Effector memory CD8-positive, alpha-beta T cell (primary cell): ENCODE measurements at regions not wholly inside any gene's neighbourhood (a gene's known extent, or its start where the extent isn't known, plus 50 kb on each side); places are given as distances from the start of the nearest gene placed in this dataset.

Experiments used
- ATAC-seq: fragments of 150-1000 bp; cut with Tn5 transposase; replicated peaks from 2 replicates; pipeline ENCODE4 v1.10.0; 2021; ENCODE audit warnings: mild to moderate bottlenecking, moderate library complexity
- DNase-seq, 3 experiments: peaks; one replicate each; pipeline ENCODE4 v3.0.0; 2021
- H3K27ac Mint-ChIP-seq, 2 donors: one replicate each; pipeline ENCODE4 v1.8.0; 2022; ENCODE audit warnings: mild to moderate bottlenecking in 2 of 2, mixed read lengths in 2 of 2, moderate library complexity in 2 of 2
- H3K27me3 Mint-ChIP-seq, 2 donors: one replicate each; pipeline ENCODE4 v1.8.0; 2022; ENCODE audit warnings: mixed read lengths in 2 of 2
- H3K36me3 Mint-ChIP-seq: one replicate; pipeline ENCODE4 v1.8.0; 2022; ENCODE audit warnings: mild to moderate bottlenecking, moderate library complexity, mixed read lengths; ENCODE audit not compliant: insufficient read depth
- H3K4me1 Mint-ChIP-seq, 2 donors: one replicate each; pipeline ENCODE4 v1.8.0; 2022; ENCODE audit warnings: low read depth in 2 of 2, mixed read lengths in 2 of 2
- H3K4me3 Mint-ChIP-seq, 2 donors: one replicate each; pipeline ENCODE4 v1.8.0; 2022; ENCODE audit warnings: mild to moderate bottlenecking in 2 of 2, mixed read lengths in 2 of 2, moderate library complexity in 2 of 2
- H3K9me3 Mint-ChIP-seq, 2 donors: one replicate each; pipeline ENCODE4 v1.8.0; 2022; ENCODE audit warnings: mixed read lengths in 2 of 2

DNA sequence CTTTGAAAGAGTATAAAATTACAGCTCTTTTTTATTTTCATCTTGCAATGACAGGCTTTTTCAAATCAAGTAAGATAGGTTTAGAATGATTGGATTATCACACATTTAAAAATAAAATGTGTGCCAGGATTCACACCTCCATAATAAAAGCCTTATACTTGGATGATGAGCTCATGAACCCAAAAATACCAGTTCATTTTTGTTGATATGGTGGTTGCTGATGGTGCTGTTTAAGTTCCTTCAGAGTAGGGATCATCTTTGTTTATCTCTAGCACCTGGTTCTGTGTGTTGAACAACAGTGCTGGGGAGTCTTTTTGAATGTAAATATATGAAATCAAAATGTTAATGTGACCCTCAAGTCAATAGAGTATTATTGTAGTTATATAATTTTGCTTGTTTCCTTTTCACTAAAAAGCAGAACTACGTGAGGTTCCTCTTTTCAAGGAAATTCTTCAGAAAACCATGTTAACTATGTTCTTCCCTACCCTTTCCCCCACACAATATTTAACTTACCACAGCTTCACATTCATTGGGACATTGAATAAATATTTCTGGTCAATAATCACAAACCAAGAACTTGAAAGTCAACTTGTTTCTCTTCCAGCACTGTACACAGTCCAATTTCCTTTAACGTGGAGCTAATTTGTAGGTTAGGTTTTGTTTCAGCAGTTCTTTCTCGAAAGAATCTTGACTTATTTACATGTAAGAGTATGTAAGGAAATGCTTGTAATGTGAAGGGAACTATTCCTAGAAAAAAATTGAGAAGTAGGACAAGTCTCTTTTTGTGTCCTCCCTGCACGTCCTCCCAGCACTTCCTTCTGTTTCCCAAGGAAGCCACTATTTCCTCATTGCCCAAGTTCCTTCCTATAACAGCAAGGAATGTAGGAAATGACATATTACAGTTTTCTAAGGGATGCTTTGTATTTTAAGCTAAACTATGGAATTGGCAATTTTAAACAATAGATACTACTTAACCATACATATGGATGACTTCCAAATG lies 945.9 kb upstream of the CITED2 start:
- Mint-ChIP-seq H3K27ac (no peak overlapping the region), H3K27me3 (no peaks in the 10 kb centered on the region), H3K36me3 (no peaks in the 10 kb centered on the region), H3K9me3 (no peaks in the 10 kb centered on the region), H3K4me1 (peaks cover 0 to 6% of the 10 kb centered on the region in 2 donors), H3K4me3 (no peak overlapping the region)
- DNase-seq (no peak), ATAC-seq (no peak)

DNA sequence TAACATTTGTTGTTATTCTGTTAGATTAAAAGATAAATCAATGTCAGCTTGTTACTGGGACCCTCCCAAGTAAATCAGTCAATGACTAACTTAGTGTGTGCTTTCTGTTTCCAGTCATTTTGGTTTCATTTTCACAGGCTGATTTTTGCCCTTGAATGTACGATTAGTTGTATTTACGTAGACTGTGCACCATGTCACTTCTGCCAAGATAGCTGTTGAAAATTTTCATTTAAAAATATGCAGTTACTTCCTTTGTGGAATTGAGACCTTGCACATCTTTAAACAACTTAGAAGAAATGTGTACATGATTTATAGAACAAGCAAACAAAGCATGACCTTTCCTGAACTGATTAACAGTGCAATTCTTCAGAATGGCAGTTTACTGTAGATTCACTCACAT lies 944.8 kb upstream of the CITED2 start:
- peaks cover 0 to 6% of the 10 kb centered on the region in 2 donors for H3K4me1 Mint-ChIP-seq
- DNase-seq: no peak
- no peak overlapping the region for H3K27ac Mint-ChIP-seq
- no peaks in the 10 kb centered on the region for H3K36me3 Mint-ChIP-seq
- no peaks in the 10 kb centered on the region for H3K27me3 Mint-ChIP-seq
- no peak for ATAC-seq
- H3K4me3 Mint-ChIP-seq: no peak overlapping the region
- H3K9me3 Mint-ChIP-seq: no peaks in the 10 kb centered on the region

DNA sequence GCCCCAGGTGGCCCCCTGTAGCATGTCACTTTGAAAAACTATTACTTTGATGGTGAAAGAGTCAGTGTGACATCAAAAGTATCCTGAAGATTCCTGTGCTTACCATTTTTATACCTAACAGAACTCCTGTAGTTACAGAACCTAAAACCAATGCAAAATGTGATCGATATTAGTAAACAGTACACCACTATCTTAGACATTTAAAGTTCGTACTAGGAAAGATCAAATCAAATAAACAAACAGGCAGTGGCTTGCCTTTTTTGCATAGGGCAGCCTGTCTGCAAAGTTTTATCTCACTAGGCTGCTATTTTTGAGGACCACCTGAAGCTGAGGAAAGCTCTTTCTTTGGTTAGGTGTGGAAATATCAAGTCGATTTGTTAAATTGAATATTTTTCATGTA lies 944.0 kb upstream of the CITED2 start:
- peaks cover 0 to 6% of the 10 kb centered on the region in 2 donors for H3K4me1 Mint-ChIP-seq
- ATAC-seq (no peak), DNase-seq (no peak)
- H3K36me3 Mint-ChIP-seq: no peaks in the 10 kb centered on the region
- no peak overlapping the region for H3K27ac Mint-ChIP-seq
- H3K9me3 Mint-ChIP-seq: no peaks in the 10 kb centered on the region
- H3K4me3 Mint-ChIP-seq: no peak overlapping the region
- no peaks in the 10 kb centered on the region for H3K27me3 Mint-ChIP-seq

DNA sequence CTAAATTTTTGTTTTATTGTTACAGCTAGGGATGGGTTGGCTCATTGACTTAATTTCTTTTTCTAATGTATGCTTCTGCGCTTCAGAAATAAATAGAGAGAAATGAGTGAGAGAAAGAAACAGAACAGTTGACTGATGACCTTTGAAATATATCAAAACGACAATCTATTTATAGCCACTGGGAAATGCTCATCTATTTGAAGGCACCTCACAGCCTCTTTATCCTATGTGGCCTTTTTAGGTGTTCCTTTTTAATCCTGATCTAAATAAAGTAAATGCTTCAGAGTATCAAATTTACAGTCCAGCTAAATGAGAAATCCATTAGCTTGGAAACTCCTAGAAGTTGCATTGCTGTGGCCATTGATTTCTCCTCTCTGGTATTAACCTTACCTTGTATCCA lies 943.5 kb upstream of the CITED2 start:
- H3K36me3 Mint-ChIP-seq: no peaks in the 10 kb centered on the region
- ATAC-seq: no peak
- H3K9me3 Mint-ChIP-seq: no peaks in the 10 kb centered on the region
- H3K4me1 Mint-ChIP-seq: peaks cover 0 to 6% of the 10 kb centered on the region in 2 donors
- H3K4me3 Mint-ChIP-seq: no peak overlapping the region
- DNase-seq: no peak
- H3K27me3 Mint-ChIP-seq: no peaks in the 10 kb centered on the region
- no peak overlapping the region for H3K27ac Mint-ChIP-seq

DNA sequence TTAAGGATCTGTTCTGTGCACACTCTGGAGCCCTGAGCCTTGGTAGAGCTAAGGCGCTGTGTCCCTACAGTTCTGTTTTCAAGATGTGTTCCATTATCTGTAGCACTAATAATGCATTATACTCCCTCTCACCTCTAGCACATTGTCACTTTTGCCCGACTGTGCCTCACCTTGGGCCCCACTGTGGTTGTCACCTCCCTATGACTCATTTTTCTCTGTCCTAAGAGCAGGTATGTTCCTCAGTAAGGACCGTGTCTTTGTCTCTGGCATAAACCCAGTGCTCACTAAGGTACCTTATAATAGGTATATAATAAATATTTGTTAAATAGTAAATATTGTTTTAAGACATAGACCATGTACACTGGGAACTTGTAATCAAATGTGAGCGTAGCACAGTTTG lies 942.5 kb upstream of the CITED2 start:
- no peaks in the 10 kb centered on the region for H3K36me3 Mint-ChIP-seq
- peaks cover 0 to 6% of the 10 kb centered on the region in 2 donors for H3K4me1 Mint-ChIP-seq
- H3K4me3 Mint-ChIP-seq: no peak overlapping the region
- H3K27me3 Mint-ChIP-seq: no peaks in the 10 kb centered on the region
- no peak for DNase-seq
- H3K27ac Mint-ChIP-seq: no peak overlapping the region
- ATAC-seq: peak; percentile 39
- H3K9me3 Mint-ChIP-seq: no peaks in the 10 kb centered on the region

DNA sequence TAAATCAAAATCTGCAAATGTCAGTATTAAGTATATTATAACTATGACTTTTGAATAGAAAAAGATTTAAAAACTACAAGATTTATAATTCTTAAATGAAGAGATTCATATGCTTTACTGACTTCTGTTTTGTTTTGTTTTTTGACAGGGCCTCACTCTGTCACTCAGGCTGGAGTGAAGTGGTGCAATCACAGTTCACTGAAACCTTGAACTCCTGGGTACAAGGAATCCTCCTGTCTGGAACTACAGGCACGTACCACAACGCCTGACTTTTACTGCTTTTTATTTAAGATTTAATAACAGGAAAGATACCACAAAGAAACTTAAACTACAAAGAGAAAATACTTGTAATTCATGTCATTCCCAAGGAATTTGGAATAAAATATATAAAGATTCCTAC lies 940.2 kb upstream of the CITED2 start:
- DNase-seq: no peak
- no peaks in the 10 kb centered on the region for H3K36me3 Mint-ChIP-seq
- H3K27ac Mint-ChIP-seq: no peak overlapping the region
- H3K4me3 Mint-ChIP-seq: no peak overlapping the region
- no peaks in the 10 kb centered on the region for H3K27me3 Mint-ChIP-seq
- peaks cover 0 to 6% of the 10 kb centered on the region in 2 donors for H3K4me1 Mint-ChIP-seq
- no peaks in the 10 kb centered on the region for H3K9me3 Mint-ChIP-seq
- ATAC-seq: no peak

DNA sequence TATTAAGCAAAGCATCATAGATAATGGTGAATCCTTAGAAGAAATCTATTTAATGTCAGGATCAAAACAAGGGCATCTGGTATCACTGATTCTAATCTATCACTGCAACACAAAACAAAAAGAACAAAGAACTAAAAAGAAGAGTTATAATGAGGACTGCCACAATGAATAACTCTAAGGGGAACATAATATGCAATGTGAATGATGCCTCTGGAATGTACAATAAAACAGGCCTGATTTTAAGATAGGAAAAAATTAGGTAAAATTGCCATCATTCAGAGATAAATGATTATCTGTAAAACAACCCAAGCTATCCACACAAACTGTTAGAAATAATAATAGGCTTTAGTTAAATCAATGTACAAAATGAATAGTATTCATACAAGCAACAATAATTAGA lies 936.7 kb upstream of the CITED2 start:
- no peak overlapping the region for H3K27ac Mint-ChIP-seq
- DNase-seq (no peak), ATAC-seq (no peak)
- H3K9me3 Mint-ChIP-seq: no peaks in the 10 kb centered on the region
- no peak overlapping the region for H3K4me3 Mint-ChIP-seq
- no peaks in the 10 kb centered on the region for H3K4me1 Mint-ChIP-seq
- H3K27me3 Mint-ChIP-seq: no peaks in the 10 kb centered on the region
- no peaks in the 10 kb centered on the region for H3K36me3 Mint-ChIP-seq

DNA sequence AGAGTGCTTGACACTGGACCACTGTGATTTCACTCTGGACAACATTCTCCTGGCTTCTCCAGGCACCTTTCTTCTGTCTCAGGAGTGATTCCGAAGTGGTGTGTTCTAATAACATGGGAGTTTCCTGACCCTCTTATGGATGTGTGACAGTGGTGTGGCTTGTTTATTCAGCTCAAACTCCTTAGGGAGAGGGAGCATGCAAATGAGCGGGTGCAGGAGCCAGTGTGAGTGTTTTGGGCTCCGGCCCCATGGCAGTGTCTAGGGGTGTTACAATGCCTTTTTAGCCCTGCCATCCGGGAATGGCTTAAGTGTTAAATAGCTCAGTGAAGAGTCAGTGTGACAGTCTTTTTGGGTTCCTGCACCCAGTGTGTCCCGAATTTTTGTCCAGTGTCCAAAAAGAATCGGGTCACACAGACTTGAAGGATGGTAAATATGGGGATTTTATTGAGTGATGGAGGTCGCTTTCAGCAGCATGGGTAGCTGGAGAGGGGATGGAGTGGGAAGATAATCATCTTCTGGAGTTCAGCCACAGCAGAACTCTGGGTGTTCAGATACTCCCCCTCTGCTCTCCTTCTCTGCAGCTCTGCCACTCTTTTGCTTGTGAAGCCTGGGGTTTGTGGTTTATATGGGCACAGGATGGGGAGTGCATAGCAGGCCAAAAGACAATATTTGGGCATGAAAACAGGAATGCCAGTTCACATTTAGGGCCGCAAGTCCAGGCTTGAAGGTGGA lies 928.9 kb upstream of the CITED2 start:
- peaks cover 6 to 10% of the 10 kb centered on the region in 2 donors for H3K27me3 Mint-ChIP-seq
- H3K9me3 Mint-ChIP-seq: no peaks in the 10 kb centered on the region
- ATAC-seq: no peak
- no peak overlapping the region for H3K4me3 Mint-ChIP-seq
- no peaks in the 10 kb centered on the region for H3K36me3 Mint-ChIP-seq
- no peak overlapping the region for H3K27ac Mint-ChIP-seq
- no peaks in the 10 kb centered on the region for H3K4me1 Mint-ChIP-seq
- no peak for DNase-seq

DNA sequence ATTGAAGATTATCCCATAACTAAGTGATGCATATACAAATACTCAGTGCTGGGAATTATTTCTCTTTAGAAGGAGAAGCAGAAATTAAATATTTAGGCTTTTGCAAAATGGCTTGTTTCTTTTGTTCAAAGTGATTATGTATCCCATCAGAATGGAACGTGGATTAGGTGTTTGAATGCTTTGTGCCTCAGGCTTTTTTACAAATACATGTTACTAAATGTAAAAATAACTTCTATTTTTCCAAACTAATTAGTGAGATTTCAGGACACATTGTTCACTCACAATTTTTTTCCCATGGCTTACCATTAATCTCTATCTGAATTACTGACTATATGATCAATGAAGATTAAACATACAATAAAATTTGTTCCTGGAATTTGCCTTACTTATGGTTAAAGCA lies 925.9 kb upstream of the CITED2 start:
- no peaks in the 10 kb centered on the region for H3K4me1 Mint-ChIP-seq
- DNase-seq: no peak
- H3K9me3 Mint-ChIP-seq: no peaks in the 10 kb centered on the region
- no peak for ATAC-seq
- H3K27ac Mint-ChIP-seq: no peak overlapping the region
- no peak overlapping the region for H3K4me3 Mint-ChIP-seq
- no peaks in the 10 kb centered on the region for H3K36me3 Mint-ChIP-seq
- peaks cover 6 to 10% of the 10 kb centered on the region in 2 donors for H3K27me3 Mint-ChIP-seq

DNA sequence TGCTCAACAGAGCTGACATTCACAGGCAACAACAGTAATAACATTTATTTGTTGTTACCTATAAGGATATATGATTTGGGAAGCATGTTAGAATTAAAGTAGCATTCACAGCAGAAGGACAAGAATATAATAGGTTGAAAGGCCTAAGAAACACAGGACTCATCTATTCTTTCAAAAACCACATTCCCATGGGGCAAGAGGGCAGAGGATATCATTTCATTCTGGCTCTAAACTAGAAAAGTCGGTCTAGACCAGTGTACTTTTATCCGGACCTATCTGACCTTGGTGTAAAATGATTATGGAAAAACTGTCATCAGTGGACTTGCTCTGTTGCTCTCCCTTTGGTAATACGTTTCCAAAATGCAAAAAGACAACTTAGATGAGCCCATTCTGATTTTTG lies 914.7 kb upstream of the CITED2 start:
- Mint-ChIP-seq H3K36me3 (no peaks in the 10 kb centered on the region), H3K27ac (no peak overlapping the region), H3K4me1 (no peaks in the 10 kb centered on the region), H3K4me3 (no peak overlapping the region), H3K27me3 (peaks cover 12 to 19% of the 10 kb centered on the region in 2 donors), H3K9me3 (no peaks in the 10 kb centered on the region)
- ATAC-seq: no peak
- no peak for DNase-seq

DNA sequence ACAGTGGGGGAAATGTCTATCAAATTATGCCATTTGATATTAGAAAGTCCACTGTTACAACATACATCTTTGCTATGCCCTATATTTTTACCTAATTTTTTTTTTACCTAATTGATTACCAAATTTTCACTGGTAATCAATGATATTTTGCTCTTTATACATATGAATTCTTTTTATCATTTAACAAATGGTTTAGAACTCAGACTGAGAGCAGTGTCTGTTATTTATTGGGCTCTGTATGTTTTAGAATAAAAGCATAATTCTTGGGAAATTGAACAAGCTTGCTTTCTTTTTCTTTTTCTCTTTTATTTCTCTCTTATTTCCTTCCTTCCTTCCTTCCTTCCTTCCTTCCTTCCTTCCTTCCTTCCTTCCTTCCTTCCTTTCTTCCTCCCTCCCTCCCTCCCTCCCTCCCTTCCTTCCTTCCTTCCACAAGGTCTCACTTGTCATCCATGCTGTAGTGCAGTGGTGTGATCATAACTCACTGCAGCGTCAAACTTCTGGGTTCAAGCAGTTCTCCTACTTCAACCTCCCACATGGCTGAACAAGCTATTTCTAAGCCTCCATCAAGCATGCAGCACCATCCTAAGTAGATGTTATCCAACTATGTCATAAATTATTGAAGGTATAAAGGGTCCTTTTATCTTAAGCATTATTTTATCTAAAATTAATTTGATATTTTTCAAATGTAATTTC lies 911.7 kb upstream of the CITED2 start:
- DNase-seq: no peak
- Mint-ChIP-seq H3K27ac (no peak overlapping the region), H3K4me3 (no peak overlapping the region), H3K4me1 (no peaks in the 10 kb centered on the region), H3K9me3 (no peaks in the 10 kb centered on the region), H3K27me3 (peaks cover 12 to 16% of the 10 kb centered on the region in 2 donors), H3K36me3 (no peaks in the 10 kb centered on the region)
- ATAC-seq: no peak

DNA sequence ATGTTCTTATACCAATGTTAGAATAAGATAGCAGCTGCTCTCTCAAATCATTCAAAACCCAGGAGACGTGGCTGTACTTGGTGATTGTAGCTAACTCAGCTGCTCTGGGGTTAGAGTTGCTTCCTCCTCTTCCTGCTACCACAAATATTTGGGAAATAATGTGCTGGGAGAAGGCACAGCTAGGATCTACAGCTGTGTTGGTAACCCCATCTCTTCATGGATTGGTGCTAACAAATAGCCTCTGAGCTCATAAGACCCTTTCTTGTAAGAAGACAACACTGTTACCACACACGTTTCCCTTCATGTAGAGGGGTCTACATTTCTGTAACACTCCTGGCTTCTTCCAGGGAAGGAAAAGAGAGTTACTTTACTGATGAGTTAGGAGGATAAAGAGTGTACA lies 911.0 kb upstream of the CITED2 start:
- no peak for ATAC-seq
- Mint-ChIP-seq H3K27ac (no peak overlapping the region), H3K36me3 (no peaks in the 10 kb centered on the region), H3K9me3 (no peaks in the 10 kb centered on the region), H3K4me1 (no peaks in the 10 kb centered on the region), H3K27me3 (peaks cover 9 to 12% of the 10 kb centered on the region in 2 donors), H3K4me3 (no peak overlapping the region)
- DNase-seq: no peak

DNA sequence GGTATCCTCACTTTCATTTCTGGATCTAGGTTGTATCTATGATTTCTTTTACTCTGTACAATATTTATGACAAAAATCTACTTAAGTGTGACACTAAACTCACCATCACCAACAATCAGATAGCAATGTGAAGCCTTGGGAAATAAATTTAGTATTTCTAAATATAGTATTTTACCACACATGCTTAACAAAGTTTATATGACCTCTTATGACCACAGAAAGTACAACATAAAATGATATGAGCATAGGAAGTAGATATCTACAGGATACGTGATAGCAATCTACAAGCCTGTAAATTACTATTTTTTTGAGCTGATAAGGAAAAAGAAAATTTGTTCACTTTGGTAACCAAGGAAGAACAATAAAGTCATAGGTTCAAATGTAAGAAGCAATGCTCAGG lies 910.4 kb upstream of the CITED2 start:
- H3K27ac Mint-ChIP-seq: no peak overlapping the region
- DNase-seq: no peak
- H3K9me3 Mint-ChIP-seq: no peaks in the 10 kb centered on the region
- no peak for ATAC-seq
- H3K27me3 Mint-ChIP-seq: peaks cover 5 to 12% of the 10 kb centered on the region in 2 donors
- no peak overlapping the region for H3K4me3 Mint-ChIP-seq
- no peaks in the 10 kb centered on the region for H3K36me3 Mint-ChIP-seq
- H3K4me1 Mint-ChIP-seq: no peaks in the 10 kb centered on the region
